ENCODE measurements at regions not wholly inside any gene's neighbourhood (a gene's known extent, or its start where the extent isn't known, plus 50 kb on each side); places are given as distances from the start of the nearest gene placed in this dataset.

GRCh38 chr11:19661827-19662226, 50.8 kb upstream of the NAV2 start:
- no peak for DNase-seq (ENCODE audit: low read depth in 3 of 3, low spot score in 2 of 3)

- no peak for DNase-seq (ENCODE audit: low read depth in 3 of 3, low spot score in 2 of 3)
These were observed 52.6 kb upstream of the NAV2 start for GRCh38 chr11:19660076-19660475.

GRCh38 chr11:19659529-19659928, 53.1 kb upstream of the NAV2 start:
- DNase-seq (ENCODE audit: low read depth in 3 of 3, low spot score in 2 of 3) = no peak

- no peak for DNase-seq (ENCODE audit: low read depth in 3 of 3, low spot score in 2 of 3)
These were observed 54.3 kb upstream of the NAV2 start for GRCh38 chr11:19658344-19658743.

- no peak for DNase-seq (ENCODE audit: low read depth in 3 of 3, low spot score in 2 of 3)
These were observed 56.5 kb upstream of the NAV2 start for GRCh38 chr11:19656140-19656541.

- no peak for DNase-seq (ENCODE audit: low read depth in 3 of 3, low spot score in 2 of 3)
These were observed 59.8 kb upstream of the NAV2 start for GRCh38 chr11:19652623-19653375.

GRCh38 chr11:19651653-19652052, 61.0 kb upstream of the NAV2 start:
- no peak for DNase-seq (ENCODE audit: low read depth in 3 of 3, low spot score in 2 of 3)

- no peak for DNase-seq (ENCODE audit: low read depth in 3 of 3, low spot score in 2 of 3)
These were observed 61.6 kb upstream of the NAV2 start for GRCh38 chr11:19651028-19651427.

- no peak for DNase-seq (ENCODE audit: low read depth in 3 of 3, low spot score in 2 of 3)
These were observed 62.2 kb upstream of the NAV2 start for GRCh38 chr11:19650467-19650866.

- no peak for DNase-seq (ENCODE audit: low read depth in 3 of 3, low spot score in 2 of 3)
These were observed 62.9 kb upstream of the NAV2 start for GRCh38 chr11:19649751-19650150.

- DNase-seq (ENCODE audit: low read depth in 3 of 3, low spot score in 2 of 3) = no peak
These were observed 64.3 kb upstream of the NAV2 start for GRCh38 chr11:19648321-19648720.

GRCh38 chr11:19647816-19648215, 64.8 kb upstream of the NAV2 start:
- no peak for DNase-seq (ENCODE audit: low read depth in 3 of 3, low spot score in 2 of 3)

GRCh38 chr11:19646921-19647320, 65.7 kb upstream of the NAV2 start:
- DNase-seq (ENCODE audit: low read depth in 3 of 3, low spot score in 2 of 3) = no peak

GRCh38 chr11:19646308-19646707, 66.3 kb upstream of the NAV2 start:
- no peak for DNase-seq (ENCODE audit: low read depth in 3 of 3, low spot score in 2 of 3)

GRCh38 chr11:19644316-19644715, 68.3 kb upstream of the NAV2 start:
- DNase-seq (ENCODE audit: low read depth in 3 of 3, low spot score in 2 of 3) = no peak

GRCh38 chr11:19642185-19643158, 70.2 kb upstream of the NAV2 start:
- DNase-seq (ENCODE audit: low read depth in 3 of 3, low spot score in 2 of 3) = no peak

- DNase-seq (ENCODE audit: low read depth in 3 of 3, low spot score in 2 of 3) = no peak
These were observed 73.0 kb upstream of the NAV2 start for GRCh38 chr11:19639603-19640105.

GRCh38 chr11:19635332-19635731, 77.3 kb upstream of the NAV2 start:
- DNase-seq (ENCODE audit: low read depth in 3 of 3, low spot score in 2 of 3) = no peak

- no peak for DNase-seq (ENCODE audit: low read depth in 3 of 3, low spot score in 2 of 3)
These were observed 79.4 kb upstream of the NAV2 start for GRCh38 chr11:19633276-19633675.

GRCh38 chr11:19632499-19632834, 80.2 kb upstream of the NAV2 start:
- no peak for DNase-seq (ENCODE audit: low read depth in 3 of 3, low spot score in 2 of 3)

- DNase-seq (ENCODE audit: low read depth in 3 of 3, low spot score in 2 of 3) = no peak
These were observed 80.7 kb upstream of the NAV2 start for GRCh38 chr11:19631712-19632498.
